IPS-NIHi7 (cell line): ENCODE measurements at regions not wholly inside any gene's neighbourhood (a gene's known extent, or its start where the extent isn't known, plus 50 kb on each side); places are given as distances from the start of the nearest gene placed in this dataset.

Experiments
- DNase-seq: peaks from one replicate; pipeline ENCODE4 v3.0.0; 2012; ENCODE audit warnings: mixed read lengths; ENCODE audit errors: extremely low spot score

DNA sequence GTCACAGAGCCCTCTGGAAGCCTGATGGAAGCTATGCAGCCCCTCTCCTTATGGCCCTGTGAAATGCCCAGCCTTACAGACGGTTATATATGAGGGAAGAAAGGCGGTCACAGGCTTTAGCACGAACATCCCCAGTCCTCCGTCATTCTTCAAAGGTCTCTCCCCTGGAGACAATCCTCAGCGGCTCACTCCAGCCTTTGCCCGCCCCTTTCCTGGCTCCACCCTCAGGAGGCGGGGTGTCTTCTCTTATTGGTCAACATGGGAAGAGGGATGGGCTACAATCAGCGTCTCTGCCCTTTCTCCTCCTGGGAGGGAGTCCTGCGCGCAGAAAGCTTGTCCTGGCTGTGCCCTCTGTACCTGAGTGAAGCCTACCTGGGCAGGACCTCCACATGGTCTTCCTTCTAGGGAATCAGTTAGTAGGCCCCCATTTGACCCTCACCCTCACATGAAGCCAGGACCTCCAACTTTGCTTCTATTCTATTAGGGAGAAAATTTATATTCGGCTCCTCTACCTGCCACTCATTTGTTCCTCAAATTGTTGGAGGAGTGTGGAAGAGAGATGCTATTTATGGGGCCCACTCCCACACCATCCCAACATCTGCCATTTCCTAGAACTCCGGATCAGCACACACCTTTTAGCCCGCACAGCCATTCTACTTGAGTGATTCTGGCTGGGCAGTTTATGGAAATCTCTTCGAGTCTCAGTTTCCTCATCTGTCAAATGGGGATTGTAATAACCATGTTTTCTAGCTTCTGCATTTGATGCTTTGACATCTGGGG is 112.9 kb upstream of the SLC6A11 start:
- peak; percentile 93 for DNase-seq

DNA sequence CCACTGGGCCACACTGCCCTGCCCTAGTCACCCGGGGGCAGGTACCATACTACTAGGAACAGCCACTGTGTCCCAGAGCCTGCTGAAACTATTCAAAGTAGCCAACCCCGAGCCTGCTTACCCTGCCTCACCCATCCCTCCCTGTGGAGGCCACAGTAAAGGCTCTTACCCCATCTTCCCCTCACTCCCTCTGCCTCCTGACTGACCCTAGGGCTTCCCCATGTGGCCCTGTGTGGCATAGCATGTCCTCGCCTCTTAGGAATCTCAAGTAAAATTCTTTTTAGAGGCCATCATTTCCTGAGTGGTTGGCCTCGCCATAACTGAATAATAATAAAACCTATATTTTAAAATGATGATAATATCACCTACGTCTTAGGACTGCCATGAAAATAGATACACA is 112.2 kb upstream of the SLC6A11 start:
- peak; percentile 49 for DNase-seq

DNA sequence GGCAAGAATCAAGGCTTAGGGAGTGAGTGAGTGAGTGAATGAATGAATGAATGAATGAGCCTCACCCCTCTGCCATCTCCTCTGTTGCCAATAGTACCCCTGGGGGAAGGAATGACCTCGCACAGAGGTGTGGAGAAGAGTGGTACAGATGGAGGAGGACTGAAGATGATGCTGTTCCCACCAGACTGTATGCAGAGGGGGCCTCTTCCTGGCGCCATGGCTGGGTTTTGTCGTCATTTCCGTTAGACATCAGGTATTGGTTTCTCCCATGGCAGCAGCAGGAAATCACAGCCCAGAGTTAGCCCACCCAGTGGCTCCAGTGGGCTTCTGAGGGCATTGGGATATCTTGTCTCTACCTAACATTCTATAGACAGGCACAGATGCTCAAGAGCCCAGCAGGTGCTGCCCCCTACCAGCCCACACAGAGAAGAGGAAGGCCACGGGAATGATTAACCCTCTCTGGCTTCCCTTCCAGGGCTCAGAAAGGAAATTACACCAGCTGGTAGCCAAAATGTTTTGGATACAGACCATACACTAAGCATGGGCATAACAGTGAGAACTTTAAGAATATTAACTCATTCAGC is 109.8 kb upstream of the SLC6A11 start:
- DNase-seq = peak; percentile 45

DNA sequence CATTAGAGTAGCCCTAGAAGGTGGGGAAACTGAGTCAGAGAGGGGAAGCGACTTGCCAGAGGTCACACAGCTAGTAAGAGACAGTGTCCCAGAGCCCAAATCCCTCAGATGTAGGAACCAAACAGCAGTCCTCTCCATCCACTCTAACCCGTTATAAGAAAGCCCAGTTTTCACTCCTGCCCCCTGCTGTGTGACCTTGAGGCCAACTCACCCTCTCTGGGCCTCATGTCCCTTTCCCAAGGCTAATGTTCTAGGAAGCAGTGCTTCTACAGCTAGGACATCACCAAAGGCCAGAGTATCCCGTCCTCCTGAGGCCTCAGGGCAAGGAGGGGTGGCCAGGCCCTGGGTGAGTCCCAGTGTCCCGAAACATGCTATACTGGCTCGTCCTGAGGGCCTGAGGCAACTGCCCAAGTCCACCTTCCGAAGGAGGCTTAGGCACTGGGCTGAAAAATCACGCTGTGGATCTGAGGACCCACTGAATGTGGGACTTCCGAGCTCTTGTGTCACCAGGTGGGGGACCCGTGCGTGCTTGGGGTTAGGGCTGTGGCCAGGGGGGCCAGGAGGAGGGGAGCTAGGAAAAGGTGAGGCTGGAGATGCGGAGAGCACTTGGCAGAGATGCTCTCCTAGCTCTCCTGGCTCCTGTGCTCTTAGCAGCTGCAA is 109.2 kb upstream of the SLC6A11 start:
- no peak for DNase-seq

DNA sequence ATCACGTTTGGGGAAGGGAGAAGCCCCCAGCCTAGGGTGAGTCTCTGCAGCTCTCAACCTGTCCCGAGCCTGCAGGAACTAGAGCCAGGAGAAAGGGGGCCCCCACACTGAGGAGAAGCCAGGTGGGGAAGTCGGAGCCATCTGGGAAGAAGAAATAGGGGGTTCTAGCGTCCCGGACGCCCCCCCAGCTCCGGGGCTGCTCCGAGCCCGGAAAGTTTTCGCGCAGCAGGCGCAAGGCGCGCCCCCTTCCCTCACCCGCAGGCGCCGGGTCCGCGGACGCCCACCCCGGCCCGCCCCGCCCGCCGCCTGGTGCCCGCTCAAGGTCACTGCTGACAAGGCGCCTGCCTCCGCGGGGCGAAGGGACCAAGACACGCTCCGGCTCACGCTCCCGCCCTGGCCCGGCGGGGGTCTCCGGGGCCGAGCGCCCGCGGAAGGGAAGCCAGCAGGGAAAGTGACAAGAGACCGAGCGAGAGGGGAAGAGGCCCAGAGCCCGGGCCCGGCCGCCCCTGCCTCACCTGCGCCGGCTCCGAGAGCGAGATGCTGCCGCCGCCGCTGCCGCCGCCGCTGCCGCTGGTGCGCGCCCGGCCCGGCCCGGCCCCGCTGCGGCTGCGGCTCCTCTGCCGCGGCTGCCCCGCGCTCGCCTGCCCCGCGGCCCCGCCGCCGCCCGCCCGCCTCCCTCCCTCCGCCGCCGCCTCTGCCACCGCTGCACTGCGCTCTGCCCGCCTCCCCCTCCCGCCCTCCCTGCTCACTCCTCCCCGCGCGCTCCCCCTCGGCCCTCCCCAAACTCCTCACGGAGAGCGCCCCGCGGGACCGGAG is 108.4 kb upstream of the SLC6A11 start:
- DNase-seq = peak; percentile 50

DNA sequence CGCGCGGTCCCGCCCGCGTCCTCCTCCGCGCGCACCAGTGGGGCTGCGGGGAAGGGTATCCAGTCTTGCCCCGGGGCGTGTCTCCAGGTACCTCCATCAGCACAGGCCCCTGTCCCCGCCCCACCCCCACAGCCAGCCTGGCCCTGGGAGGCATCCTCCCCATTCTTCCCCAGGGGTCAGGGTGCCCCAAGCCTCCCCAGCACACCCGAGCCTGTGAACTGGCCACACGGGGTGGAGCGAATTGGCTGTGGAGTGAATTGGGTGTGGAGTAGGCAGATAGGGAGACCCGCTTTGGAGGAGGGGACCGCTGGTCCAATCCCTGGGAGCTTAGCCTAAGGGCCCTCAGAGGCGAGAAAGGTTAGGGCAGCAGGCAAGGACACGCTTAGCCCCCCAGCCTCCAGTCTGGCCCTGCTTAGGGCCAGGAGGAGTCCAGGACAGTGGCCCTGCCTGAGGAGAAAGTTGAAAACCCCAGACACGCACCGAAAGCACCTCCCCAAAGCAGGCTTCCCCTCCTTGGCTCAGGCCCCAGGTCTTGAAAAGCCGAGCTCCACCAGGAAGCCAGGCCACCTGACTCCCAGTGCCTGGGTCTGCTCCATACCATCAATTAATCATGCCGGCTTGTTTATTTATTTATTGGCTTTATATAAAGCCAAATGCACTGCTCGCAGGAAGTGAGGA is 107.7 kb upstream of the SLC6A11 start:
- no peak for DNase-seq

DNA sequence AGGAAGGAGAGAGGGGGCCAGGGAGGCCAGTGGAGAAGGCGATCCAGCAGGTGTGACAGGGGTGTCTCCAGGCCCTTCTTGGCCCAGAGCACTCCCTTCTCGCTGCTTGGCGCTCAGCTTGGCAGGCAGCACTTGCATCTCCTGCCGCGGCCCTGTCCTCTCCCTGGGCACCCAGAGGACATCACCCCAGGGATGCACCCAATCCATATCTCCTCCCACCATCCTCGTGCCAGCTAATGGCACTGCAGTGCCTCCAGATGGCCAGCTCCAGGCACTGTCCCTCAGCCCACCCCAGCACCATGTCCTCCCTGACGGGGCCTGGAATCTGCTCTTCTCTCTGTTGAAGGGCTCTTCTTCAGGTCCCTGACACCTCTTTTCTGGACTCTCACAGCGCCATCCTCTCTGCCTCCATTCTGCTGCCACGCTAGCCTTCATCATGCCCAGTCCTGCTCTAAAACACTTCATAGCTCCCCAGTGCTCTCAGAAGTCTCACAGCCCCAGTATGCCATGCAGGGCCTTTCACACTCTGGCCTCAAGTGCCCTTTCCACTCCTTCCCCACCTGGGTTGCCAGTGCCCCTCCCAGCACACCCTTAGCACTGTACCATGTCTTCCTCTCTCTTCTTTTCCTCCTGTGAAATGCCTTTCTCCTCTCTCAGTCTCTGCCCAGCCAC is 106.8 kb upstream of the SLC6A11 start:
- DNase-seq = no peak

DNA sequence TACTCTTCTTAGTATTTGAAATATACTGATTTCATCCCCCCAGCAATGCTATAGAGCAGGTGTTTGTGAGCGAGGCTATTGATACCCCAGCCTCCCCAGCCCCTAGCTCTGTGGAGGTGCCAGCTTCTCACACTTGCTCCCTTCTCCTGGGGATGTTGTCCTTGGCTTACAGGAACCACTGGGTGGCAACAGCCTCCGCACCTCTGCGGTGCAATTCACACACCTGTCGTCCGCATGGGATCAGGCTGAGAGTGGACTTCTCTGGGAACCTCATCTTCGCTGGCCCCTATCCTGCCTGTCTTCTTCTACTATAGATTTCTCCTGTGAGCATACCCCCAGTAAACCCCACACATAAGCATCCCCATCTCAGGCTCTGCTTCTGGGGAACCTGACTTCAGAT is 103.9 kb upstream of the SLC6A11 start:
- DNase-seq = no peak

DNA sequence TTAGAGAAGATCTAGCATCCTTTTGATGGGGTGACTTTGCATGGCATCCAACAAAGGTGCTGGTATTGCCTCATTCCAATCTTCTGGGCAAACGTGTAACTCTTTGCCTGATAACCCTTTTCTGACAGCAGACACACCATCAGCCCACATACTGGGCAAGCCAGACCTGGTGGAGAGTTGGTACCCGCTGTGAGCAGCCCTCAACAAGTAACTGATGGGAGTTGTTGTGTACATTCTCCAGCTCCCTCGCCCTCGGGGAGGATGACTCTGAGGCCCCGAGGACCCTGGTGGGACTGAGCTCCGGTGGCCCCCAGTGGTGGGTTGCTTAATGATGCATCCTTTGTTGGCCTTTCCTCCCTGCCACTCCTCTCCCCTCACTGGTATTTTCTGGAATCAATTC is 102.4 kb upstream of the SLC6A11 start:
- DNase-seq = no peak

DNA sequence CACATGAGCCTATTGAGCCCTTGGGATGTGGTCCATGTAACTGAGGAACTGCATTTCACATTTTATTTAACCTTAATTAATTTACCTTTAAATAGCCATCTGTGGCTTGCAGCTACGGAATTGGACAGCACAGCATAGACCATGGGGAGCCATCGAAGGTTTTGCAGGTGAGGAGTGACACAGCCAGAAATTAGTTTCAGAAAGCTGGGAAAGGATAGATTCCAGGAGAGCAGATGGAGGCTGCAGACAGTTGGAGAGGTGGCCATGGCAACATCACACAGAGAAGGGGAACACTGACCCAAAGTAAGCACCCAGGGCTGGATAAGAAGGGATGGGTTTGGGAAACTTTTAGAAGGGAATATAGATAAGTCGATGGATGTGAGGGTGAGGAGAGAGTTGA is 100.1 kb upstream of the SLC6A11 start:
- no peak for DNase-seq

DNA sequence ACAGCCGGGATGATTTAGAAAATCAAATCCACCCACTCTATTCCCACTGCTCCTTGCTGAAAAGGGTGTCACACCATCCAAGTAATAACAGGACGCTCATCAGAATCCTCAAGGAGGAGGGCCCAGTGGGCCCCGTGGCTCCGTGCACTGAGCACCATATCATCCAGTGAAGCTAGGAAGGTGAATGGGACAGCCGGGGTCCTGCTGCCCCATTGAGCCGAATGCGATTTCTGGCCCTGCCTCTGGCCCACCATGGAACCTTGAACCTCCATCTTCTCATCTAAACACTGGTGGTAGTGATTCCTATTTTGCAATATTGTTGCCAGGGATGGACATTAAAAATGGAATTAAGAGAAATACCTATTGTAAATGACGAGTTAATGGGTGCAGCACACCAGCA is 99.1 kb upstream of the SLC6A11 start:
- DNase-seq = no peak

DNA sequence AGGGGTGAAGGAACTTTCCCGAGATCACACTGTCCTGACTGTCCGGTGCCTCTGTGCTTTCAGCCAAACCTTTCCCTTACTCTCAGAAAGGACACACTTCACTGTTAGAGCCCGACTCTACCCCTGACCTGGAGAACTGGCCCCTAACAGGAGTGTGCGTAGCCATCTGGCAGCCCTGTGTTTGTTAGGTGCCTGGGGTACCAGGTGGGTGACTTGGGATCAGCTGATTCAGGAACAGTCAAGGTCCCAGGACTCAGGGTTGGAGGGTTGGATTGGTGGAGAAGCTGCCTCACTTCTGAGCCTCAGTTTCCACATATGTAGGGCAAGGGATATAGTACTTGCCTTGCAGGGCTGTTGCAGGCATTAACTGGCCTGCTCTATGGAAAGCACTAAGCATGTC is 98.3 kb upstream of the SLC6A11 start:
- DNase-seq = no peak

DNA sequence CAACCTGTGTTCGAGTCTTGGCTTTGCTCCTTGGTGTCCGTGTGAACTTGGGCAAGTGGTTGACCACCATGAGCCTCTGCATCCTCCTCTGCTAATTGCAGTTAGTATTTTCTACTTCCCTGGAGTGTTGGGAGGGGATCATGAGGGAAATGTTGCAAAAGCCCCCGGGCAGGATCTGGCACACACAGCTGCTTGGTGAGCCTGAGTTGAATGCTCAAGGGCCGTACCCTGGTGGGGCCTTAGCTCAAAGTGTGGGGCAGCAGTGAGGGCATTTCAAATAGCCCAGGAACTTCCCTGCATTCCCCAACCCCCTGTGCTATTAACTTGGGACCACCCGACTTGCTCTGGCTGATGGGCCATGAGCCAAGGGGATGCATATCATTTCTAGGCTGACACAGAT is 94.9 kb upstream of the SLC6A11 start:
- no peak for DNase-seq

DNA sequence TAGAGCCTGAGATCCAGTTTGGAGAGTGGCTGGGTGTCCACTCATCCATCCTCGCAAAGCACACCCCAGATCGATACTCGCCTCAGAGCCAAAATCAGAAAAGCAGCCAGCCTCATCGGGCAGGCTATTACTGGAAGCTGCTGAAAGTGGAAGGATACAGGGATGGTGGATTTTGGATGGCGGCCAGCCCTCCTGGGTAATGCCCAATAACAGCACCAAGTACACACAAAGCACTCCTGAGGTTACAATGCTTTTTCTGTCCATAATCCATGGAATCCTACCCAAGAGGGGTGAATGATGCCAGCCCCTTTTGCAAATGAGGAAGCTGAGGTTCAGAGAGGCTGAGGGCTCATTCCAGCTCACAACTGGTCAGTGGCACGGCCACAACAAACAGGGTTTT is 93.1 kb upstream of the SLC6A11 start:
- no peak for DNase-seq

DNA sequence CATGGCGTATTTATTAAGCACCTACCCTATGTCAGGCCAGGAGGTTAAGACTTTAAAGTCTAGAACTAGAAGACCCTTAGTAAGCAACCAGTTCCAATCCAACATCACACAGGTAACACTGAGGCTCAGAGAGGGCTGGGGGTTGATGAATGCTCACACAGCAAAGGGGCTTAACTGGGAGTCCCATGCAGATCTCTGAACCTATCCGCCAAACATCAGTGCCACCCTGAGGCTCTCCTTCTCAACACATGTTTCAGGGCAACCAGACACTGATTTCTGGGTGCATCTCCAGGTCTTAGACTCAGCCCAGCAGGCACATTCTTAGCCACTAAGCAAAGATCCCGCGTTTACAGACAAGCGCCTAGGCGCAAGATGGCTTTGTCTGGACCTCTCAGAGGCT is 92.0 kb upstream of the SLC6A11 start:
- no peak for DNase-seq

DNA sequence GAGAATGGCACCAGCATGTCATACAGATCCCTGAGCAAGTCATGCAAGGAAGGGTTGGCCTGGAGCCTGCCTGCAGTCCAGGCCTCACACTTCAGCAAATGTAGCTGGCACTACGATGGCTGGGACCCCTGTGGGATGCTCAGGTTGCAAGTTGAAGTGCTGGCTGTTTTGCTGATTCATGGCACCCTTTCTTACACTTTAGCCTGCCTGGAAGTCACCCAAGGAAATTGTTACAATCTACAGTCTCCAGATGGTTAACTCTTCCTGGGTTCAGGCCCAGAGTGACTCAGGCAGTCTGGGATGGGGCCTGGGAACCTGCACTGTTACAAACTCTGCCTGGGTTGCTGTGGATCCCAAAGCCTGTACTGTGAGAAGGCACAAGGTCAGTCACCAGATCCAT is 91.0 kb upstream of the SLC6A11 start:
- DNase-seq = no peak

DNA sequence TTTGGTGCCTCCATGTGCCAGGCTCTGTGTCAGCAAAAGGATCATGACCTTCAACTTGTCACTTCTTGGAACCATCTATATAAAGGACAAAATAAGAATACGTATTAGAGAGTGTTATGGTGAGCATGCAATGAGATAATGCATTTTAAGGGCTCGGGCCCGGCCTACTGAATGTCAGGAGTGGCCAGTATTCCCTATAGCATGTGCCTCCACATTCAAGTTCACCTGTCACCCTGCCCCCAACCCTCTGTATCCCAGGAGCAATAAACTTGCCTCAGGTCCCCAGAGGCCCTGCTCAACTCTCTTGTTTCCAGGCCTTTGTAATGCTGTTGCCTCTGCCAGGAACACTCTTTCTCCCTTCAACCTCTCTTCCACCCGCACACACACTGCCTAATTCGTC is 90.2 kb upstream of the SLC6A11 start:
- no peak for DNase-seq

DNA sequence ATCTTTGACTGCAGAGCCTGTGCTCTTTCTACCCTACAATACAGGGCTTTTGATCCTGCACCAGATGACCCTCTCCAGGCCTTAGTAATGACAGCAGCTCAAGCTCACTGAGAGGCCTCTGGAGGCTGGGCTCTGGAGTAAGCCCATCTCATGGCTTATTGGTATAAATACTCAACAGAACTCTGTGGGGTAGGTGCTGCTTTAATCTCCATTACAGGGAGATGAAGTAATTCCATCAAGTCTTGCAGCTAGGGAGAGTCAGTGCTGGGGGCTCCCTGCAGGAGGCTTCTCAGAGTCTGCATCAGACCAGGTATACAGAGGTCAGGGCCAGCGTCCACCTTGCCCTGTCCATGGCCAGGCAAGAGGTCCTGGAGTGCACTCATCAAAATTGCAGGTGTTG is 89.2 kb upstream of the SLC6A11 start:
- DNase-seq = no peak

DNA sequence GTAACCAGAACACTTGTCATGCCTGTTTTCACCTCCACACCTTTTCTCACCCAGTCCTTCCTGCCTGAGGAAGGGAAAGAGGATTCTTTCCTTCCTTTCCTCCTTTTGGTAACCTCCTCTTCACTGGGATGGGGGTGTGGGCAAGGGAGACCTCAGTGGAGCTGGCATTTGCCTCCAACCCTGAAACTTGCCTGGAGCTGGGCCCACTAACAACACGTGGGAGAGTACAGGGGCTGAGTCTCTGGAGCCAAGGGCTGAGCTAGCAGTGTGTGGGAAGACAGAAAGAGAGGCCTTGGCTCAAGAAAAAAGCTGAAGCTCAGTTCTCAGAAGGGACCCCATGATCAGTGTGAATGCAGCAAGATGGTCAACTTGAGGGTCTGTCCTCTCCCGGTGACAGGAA is 86.6 kb upstream of the SLC6A11 start:
- DNase-seq = no peak

DNA sequence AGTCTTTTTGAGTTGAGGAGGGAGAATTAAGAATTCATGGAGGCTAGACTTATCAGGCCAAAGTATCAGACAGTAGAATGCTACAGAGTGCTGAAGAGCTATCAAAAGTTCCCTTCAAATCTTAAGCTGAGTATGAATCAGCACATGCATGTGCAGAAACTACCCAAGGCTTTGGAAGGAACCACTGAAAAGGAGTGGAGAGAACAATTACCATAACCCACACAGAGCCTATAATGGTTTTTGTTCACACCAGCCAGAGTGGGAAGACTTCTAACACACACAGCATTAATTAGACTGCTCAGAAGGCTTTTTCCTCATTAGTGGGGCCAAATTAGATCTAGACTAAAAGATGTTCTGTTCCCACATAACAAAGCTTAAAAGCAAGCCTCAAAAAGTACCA is 83.7 kb upstream of the SLC6A11 start:
- DNase-seq = no peak

DNA sequence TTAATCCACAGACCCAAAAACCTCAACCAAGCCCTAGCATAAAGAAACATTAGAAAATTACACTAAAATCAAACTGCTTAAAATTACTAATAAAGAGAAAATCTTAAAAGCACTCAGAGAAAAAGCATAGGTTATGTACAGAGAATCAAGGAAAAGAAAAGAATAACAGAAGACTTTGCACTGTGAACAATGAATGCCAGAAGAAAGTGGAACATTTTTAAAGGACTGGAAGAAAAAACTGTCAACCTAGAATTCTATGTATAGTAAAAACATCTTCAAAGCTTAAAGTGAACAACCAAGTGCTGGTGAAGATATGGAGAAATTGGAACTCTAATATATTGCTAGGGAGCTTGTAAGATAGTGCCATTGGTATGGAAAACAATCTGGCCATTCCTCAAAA is 82.7 kb upstream of the SLC6A11 start:
- no peak for DNase-seq
